Choroid plexus epithelial cell (primary cell): ENCODE measurements at regions not wholly inside any gene's neighbourhood (a gene's known extent, or its start where the extent isn't known, plus 50 kb on each side); places are given as distances from the start of the nearest gene placed in this dataset.

Experiments
- DNase-seq: peaks from one replicate; pipeline ENCODE4 v3.0.0-alpha.2; 2010; ENCODE audit warnings: low read depth
- H3K4me3 ChIP-seq: 2 replicates; pipeline ENCODE4 v1.5.1; 2011; ENCODE audit warnings: low read depth, mild to moderate bottlenecking, control low read depth, low read length, moderate library complexity
- TF ChIP-seq, protein P1 (sequence below): conservative IDR thresholded peaks from 2 replicates; pipeline ENCODE4 v1.5.1; 2011; ENCODE audit warnings: low read depth, mild to moderate bottlenecking, control low read depth, inconsistent platforms, low read length, moderate library complexity

- DNase-seq: no peak
- H3K4me3 ChIP-seq: no peak overlapping the region
- TF ChIP-seq, protein P1, sequence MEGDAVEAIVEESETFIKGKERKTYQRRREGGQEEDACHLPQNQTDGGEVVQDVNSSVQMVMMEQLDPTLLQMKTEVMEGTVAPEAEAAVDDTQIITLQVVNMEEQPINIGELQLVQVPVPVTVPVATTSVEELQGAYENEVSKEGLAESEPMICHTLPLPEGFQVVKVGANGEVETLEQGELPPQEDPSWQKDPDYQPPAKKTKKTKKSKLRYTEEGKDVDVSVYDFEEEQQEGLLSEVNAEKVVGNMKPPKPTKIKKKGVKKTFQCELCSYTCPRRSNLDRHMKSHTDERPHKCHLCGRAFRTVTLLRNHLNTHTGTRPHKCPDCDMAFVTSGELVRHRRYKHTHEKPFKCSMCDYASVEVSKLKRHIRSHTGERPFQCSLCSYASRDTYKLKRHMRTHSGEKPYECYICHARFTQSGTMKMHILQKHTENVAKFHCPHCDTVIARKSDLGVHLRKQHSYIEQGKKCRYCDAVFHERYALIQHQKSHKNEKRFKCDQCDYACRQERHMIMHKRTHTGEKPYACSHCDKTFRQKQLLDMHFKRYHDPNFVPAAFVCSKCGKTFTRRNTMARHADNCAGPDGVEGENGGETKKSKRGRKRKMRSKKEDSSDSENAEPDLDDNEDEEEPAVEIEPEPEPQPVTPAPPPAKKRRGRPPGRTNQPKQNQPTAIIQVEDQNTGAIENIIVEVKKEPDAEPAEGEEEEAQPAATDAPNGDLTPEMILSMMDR: no peak
Observed at GRCh38 chr16:60181536-60181935, 1447.4 kb upstream of the GOT2 start.

DNA sequence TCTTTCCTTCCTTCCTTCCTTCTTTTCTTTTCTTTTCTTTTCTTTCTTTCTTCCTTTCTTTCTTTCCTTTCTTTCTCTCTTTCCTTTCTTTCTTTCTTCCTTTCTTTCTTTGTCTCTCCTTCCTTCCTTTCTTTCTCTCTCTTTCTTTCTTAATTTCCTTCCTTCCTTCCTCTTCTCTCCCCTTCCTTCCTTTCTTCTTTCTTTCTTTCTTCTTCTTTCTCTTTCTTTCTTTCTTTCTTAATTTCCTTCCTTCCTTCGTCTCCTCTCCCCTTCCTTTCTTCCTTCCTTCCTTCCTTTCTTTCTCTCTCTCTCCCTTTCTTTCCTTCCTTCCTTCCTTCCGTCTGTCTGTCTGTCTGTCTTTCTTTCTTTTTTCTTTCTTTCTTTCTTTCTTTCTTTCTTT, 1446.5 kb upstream of the GOT2 start:
- TF ChIP-seq, protein P1: no peak
- no peak for DNase-seq
- H3K4me3 ChIP-seq: no peak overlapping the region

DNA sequence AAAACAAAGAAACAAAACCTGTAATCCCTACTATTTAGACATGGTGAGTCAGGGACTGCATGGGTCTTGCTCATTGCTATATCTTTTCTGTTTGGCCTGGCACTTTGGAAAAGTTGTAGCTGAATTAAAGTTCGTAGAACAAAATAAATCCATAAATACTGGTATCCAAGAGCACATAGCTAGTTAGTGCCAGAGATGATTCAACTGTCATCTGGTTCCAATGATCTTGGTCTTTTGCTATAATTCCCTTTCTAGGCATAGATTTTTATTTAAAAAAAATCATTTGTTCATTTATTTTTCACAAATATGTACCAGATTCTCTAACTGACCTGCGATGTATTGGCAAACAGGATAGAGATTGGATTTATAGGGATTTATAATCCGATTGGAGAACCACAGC, 1436.1 kb upstream of the GOT2 start:
- TF ChIP-seq, protein P1: no peak
- H3K4me3 ChIP-seq: no peak overlapping the region
- no peak for DNase-seq

DNA sequence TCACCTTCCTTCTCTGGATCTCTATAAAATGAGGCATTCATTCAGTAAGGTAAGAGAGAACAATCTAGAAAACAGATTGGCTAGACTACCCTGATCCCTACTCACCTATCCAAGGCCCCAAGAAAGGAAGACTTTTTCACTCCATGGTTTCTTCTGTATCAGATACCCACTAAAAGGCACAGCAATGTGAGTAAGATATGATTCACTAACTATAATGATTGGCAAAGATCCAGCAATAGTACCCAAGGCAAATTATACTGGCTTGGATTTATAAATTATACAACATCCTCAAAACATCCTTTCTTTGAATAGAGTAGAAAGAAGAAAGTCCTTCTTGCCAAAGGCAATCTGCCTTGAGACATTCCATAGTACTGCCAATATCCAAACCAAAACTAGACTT, 1432.0 kb upstream of the GOT2 start:
- DNase-seq: no peak
- no peak overlapping the region for H3K4me3 ChIP-seq
- TF ChIP-seq, protein P1: no peak

- H3K4me3 ChIP-seq: no peak overlapping the region
- TF ChIP-seq, protein P1: no peak
- no peak for DNase-seq
Observed at GRCh38 chr16:60151987-60152386, 1417.9 kb upstream of the GOT2 start.

GRCh38 chr16:60150907-60151306, 1416.8 kb upstream of the GOT2 start:
- no peak overlapping the region for H3K4me3 ChIP-seq
- TF ChIP-seq, protein P1: no peak
- no peak for DNase-seq

- no peak for DNase-seq
- no peak overlapping the region for H3K4me3 ChIP-seq
- TF ChIP-seq, protein P1: no peak
Observed at GRCh38 chr16:60143348-60143705, 1409.2 kb upstream of the GOT2 start.
